ENCODE measurements at regions not wholly inside any gene's neighbourhood (a gene's known extent, or its start where the extent isn't known, plus 50 kb on each side); places are given as distances from the start of the nearest gene placed in this dataset.

- TF ChIP-seq AFF4 (CRISPR knock-in tag; IDR thresholded peaks at IDR 0.05), result no peak
- TF ChIP-seq POLR2AphosphoS5 (IDR thresholded peaks at IDR 0.05; ENCODE audit: control insufficient read depth, insufficient read depth, low read depth, low read length), result no peak
- TF ChIP-seq CBX8 (IDR thresholded peaks at IDR 0.05; ENCODE audit: borderline replicate concordance, extremely low read depth, low read depth, low read length, poor library complexity, severe bottlenecking), result no peak
- TF ChIP-seq ATF3 (IDR thresholded peaks at IDR 0.05), result no peak
- TF ChIP-seq ATF3 (CRISPR knock-in tag; conservative IDR thresholded peaks at IDR 0.05), result no peak
- no peak for TF ChIP-seq ZNF175 (CRISPR knock-in tag; IDR thresholded peaks at IDR 0.05; ENCODE audit: low read depth)
- no peak for TF ChIP-seq IRF2 (CRISPR knock-in tag; IDR thresholded peaks at IDR 0.05)
- TF ChIP-seq RFX5 (IDR thresholded peaks at IDR 0.05; ENCODE audit: low read depth, low read length), result no peak
- TF ChIP-seq SIRT6 (IDR thresholded peaks at IDR 0.05; ENCODE audit: low read depth, low read length), result no peak
Observed at GRCh38 chr12:114765960-114766691, 82.2 kb upstream of the TBX3 start.

Measured in K562 (cell line).